LNCAP (cell line): ENCODE measurements at regions not wholly inside any gene's neighbourhood (a gene's known extent, or its start where the extent isn't known, plus 50 kb on each side); places are given as distances from the start of the nearest gene placed in this dataset.

Source experiments
- CTCF ChIP-seq: fragments of 450-650 bp; IDR thresholded peaks from 2 replicates; pipeline ENCODE4 v1.5.1; 2017; ENCODE audit warnings: mild to moderate bottlenecking

- TF ChIP-seq CTCF = no peak
These were observed 211.2 kb downstream of the TFAP2A start for GRCh38 chr6:10203651-10204050.

GRCh38 chr6:10202581-10202980, 212.3 kb downstream of the TFAP2A start:
- TF ChIP-seq CTCF = no peak

- no peak for TF ChIP-seq CTCF
These were observed 213.0 kb downstream of the TFAP2A start for GRCh38 chr6:10201606-10202510.

GRCh38 chr6:10196090-10196489, 218.8 kb downstream of the TFAP2A start:
- TF ChIP-seq CTCF = no peak

- no peak for TF ChIP-seq CTCF
These were observed 219.8 kb downstream of the TFAP2A start for GRCh38 chr6:10194816-10195672.

- no peak for TF ChIP-seq CTCF
These were observed 221.6 kb downstream of the TFAP2A start for GRCh38 chr6:10193321-10193720.

- no peak for TF ChIP-seq CTCF
These were observed 224.8 kb downstream of the TFAP2A start for GRCh38 chr6:10190042-10190441.
